ENCODE measurements at regions not wholly inside any gene's neighbourhood (a gene's known extent, or its start where the extent isn't known, plus 50 kb on each side); places are given as distances from the start of the nearest gene placed in this dataset.

GRCh38 chr4:74548561-74548960, 103.6 kb downstream of the AREG start:
- 81 to 86% (median 83%) methylated on average over 2 of the region's 2 CpGs for WGBS, 3 donors
- H3K4me1 ChIP-seq (ENCODE audit: insufficient read depth) = no peaks in the 10 kb centered on the region
- intact Hi-C loops (cut with DNase I) = no loop called here
- DNase-seq = no peak
- no peaks in the 10 kb centered on the region for H3K9me3 ChIP-seq
- TF ChIP-seq CTCF (IDR thresholded peaks at IDR 0.05) = no peak
- TF ChIP-seq POLR2A (IDR thresholded peaks at IDR 0.05) = no peak
- no peak for TF ChIP-seq EP300 (IDR thresholded peaks at IDR 0.05)
- H3K27me3 ChIP-seq = no peaks in the 10 kb centered on the region
- no peak overlapping the region for H3K27ac ChIP-seq
- no peak overlapping the region for H3K4me3 ChIP-seq
- no peaks in the 10 kb centered on the region for H3K36me3 ChIP-seq

DNA sequence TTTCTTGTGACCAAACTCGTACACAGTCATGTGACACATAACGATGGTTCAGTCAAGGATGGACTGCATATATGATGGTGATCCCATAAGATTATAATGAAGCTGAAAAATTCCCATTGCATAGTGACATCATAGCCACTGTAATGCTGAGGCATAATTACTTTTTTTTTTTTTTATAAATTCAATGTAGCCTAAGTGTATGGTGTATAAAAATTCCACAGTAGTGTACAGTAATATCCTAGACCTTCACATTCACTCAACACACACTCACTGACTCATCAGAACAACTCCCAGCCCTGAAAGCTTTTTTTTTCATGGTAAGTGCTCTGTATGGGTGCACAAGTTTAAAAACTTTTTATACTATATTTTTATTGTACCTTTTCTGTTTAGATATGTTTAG, 105.0 kb downstream of the AREG start:
- no peaks in the 10 kb centered on the region for H3K9me3 ChIP-seq
- H3K4me3 ChIP-seq = no peak overlapping the region
- intact Hi-C loops (cut with DNase I) = no loop called here
- no peaks in the 10 kb centered on the region for H3K36me3 ChIP-seq
- DNase-seq = no peak
- 95 to 99% (median 95%) methylated on average over 2 of the region's 2 CpGs for WGBS, 3 donors
- H3K27me3 ChIP-seq = no peaks in the 10 kb centered on the region
- no peak overlapping the region for H3K27ac ChIP-seq
- no peak for TF ChIP-seq EP300 (IDR thresholded peaks at IDR 0.05)
- H3K4me1 ChIP-seq (ENCODE audit: insufficient read depth) = no peaks in the 10 kb centered on the region

DNA sequence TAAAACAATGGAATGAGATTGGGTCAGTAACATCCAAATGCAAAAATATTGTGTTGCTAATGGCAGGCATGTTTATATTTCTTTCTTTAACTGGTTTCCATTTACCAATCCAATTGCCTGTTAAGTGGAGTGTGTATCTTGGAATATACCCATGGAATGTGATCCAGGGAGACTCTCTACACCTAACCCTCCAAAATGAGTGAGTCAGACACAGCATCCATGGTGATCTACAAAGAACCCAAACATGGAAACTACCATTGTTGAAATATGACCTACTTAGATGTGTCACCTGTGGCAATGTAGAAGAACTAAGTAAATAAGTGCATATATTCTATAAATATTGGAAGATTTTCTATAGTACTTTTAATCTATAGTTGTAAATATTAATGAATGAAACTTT, 110.3 kb downstream of the AREG start:
- Histone ChIP-seq H3K27ac (no peak overlapping the region), H3K9me3 (no peaks in the 10 kb centered on the region), H3K4me3 (no peak overlapping the region), H3K36me3 (no peaks in the 10 kb centered on the region), H3K27me3 (no peaks in the 10 kb centered on the region), H3K4me1 (ENCODE audit: insufficient read depth) (no peaks in the 10 kb centered on the region)
- intact Hi-C loops (cut with DNase I) = no loop called here
- no peak for TF ChIP-seq CTCF (IDR thresholded peaks at IDR 0.05)
- no peak for TF ChIP-seq EP300 (IDR thresholded peaks at IDR 0.05)
- TF ChIP-seq POLR2A (IDR thresholded peaks at IDR 0.05) = no peak
- DNase-seq = no peak

- no peak for DNase-seq
- intact Hi-C loops (cut with DNase I) = no loop called here
- H3K36me3 ChIP-seq = no peaks in the 10 kb centered on the region
- H3K27ac ChIP-seq = no peak overlapping the region
- WGBS, 3 donors = 93 to 98% (median 97%) methylated on average over 1 of the region's 1 CpG
- no peaks in the 10 kb centered on the region for H3K9me3 ChIP-seq
- no peak overlapping the region for H3K4me3 ChIP-seq
- H3K27me3 ChIP-seq = no peaks in the 10 kb centered on the region
- no peaks in the 10 kb centered on the region for H3K4me1 ChIP-seq (ENCODE audit: insufficient read depth)
- TF ChIP-seq EP300 (IDR thresholded peaks at IDR 0.05) (no peak), POLR2A (IDR thresholded peaks at IDR 0.05) (no peak), CTCF (IDR thresholded peaks at IDR 0.05) (no peak)
Observed at GRCh38 chr4:74555843-74556242, 110.9 kb downstream of the AREG start.

- DNase-seq = no peak
- Histone ChIP-seq H3K4me3 (no peak overlapping the region), H3K27me3 (no peaks in the 10 kb centered on the region), H3K9me3 (no peaks in the 10 kb centered on the region), H3K4me1 (ENCODE audit: insufficient read depth) (no peaks in the 10 kb centered on the region), H3K27ac (no peak overlapping the region), H3K36me3 (no peaks in the 10 kb centered on the region)
- intact Hi-C loops (cut with DNase I) = no loop called here
- TF ChIP-seq POLR2A (IDR thresholded peaks at IDR 0.05) = no peak
- TF ChIP-seq EP300 (IDR thresholded peaks at IDR 0.05) = no peak
- TF ChIP-seq CTCF (IDR thresholded peaks at IDR 0.05) = no peak
- WGBS, 3 donors = 0 to 62% (median 0%) methylated on average over 1 of the region's 1 CpG
Observed at GRCh38 chr4:74559853-74560252, 114.9 kb downstream of the AREG start.
